GM12891 (cell line): ENCODE measurements at regions not wholly inside any gene's neighbourhood (a gene's known extent, or its start where the extent isn't known, plus 50 kb on each side); places are given as distances from the start of the nearest gene placed in this dataset.
"Not testable (repeated sequence)": the region's sequence is repeated elsewhere in the genome, so short reads cannot be mapped to it uniquely, and the experiment has no call there.

Experiments
- POLR2A ChIP-seq: IDR thresholded peaks from 2 replicates; pipeline ENCODE4 v1.6.1; 2011; ENCODE audit warnings: low read depth, low read length, control low read depth
- POLR2AphosphoS5 ChIP-seq: IDR thresholded peaks from 2 replicates; pipeline ENCODE4 v1.6.1; 2011; ENCODE audit warnings: low read depth, low read length, control low read depth

DNA sequence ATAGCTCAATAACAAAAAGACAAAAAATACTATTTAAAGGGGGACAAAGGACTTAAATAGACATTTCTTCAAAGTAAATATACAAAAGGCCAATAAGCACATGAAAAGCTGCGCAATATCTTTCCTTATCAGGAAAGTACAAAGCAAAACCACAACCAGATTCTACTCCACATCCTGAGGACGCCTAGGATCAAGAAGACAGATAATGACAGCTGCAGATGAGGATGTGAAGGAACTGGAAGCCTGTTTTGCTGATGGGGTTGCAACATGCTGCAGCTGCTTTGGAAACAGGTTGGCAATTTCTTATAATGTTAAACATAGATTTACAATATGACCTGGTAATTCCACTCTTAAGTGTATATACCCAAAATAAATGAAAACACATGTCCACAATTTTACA lies 225.6 kb upstream of the SGCG start:
- not testable (repeated sequence) for TF ChIP-seq POLR2AphosphoS5, POLR2A
